ENCODE measurements at regions not wholly inside any gene's neighbourhood (a gene's known extent, or its start where the extent isn't known, plus 50 kb on each side); places are given as distances from the start of the nearest gene placed in this dataset.

- no peak for DNase-seq
Observed at GRCh38 chr4:129561886-129562671, 466.1 kb downstream of the C4orf33 start.

GRCh38 chr4:129565214-129565613, 469.3 kb downstream of the C4orf33 start:
- no peak for DNase-seq

GRCh38 chr4:129570326-129570725, 474.4 kb downstream of the C4orf33 start:
- DNase-seq: no peak

- no peak for DNase-seq
Observed at GRCh38 chr4:129578336-129578735, 482.4 kb downstream of the C4orf33 start.

GRCh38 chr4:129581305-129581704, 485.4 kb downstream of the C4orf33 start:
- no peak for DNase-seq

- no peak for DNase-seq
Observed at GRCh38 chr4:129583868-129584267, 487.9 kb downstream of the C4orf33 start.

- DNase-seq: no peak
Observed at GRCh38 chr4:129598582-129598981, 502.6 kb downstream of the C4orf33 start.

- DNase-seq: no peak
Observed at GRCh38 chr4:129600898-129601297, 504.9 kb downstream of the C4orf33 start.

- DNase-seq: no peak
Observed at GRCh38 chr4:129602447-129602846, 506.5 kb downstream of the C4orf33 start.

GRCh38 chr4:129603241-129603931, 507.4 kb downstream of the C4orf33 start:
- DNase-seq: no peak

GRCh38 chr4:129604632-129605255, 508.8 kb downstream of the C4orf33 start:
- no peak for DNase-seq

GRCh38 chr4:129614611-129615010, 518.7 kb downstream of the C4orf33 start:
- DNase-seq: no peak

- no peak for DNase-seq
Observed at GRCh38 chr4:129622566-129622965, 526.6 kb downstream of the C4orf33 start.

- DNase-seq: no peak
Observed at GRCh38 chr4:129623233-129623875, 527.4 kb downstream of the C4orf33 start.

GRCh38 chr4:129641179-129641578, 545.2 kb downstream of the C4orf33 start:
- no peak for DNase-seq

GRCh38 chr4:129645461-129645860, 549.5 kb downstream of the C4orf33 start:
- DNase-seq: no peak

- no peak for DNase-seq
Observed at GRCh38 chr4:129668092-129668491, 572.1 kb downstream of the C4orf33 start.

GRCh38 chr4:129672941-129673340, 577.0 kb downstream of the C4orf33 start:
- no peak for DNase-seq

- no peak for DNase-seq
Observed at GRCh38 chr4:129675036-129675435, 579.1 kb downstream of the C4orf33 start.

GRCh38 chr4:129676934-129677333, 581.0 kb downstream of the C4orf33 start:
- no peak for DNase-seq

GRCh38 chr4:129682586-129682985, 586.6 kb downstream of the C4orf33 start:
- no peak for DNase-seq

- no peak for DNase-seq
Observed at GRCh38 chr4:129707949-129708348, 612.0 kb downstream of the C4orf33 start.

GRCh38 chr4:129708784-129709183, 612.8 kb downstream of the C4orf33 start:
- no peak for DNase-seq
